ENCODE measurements at regions not wholly inside any gene's neighbourhood (a gene's known extent, or its start where the extent isn't known, plus 50 kb on each side); places are given as distances from the start of the nearest gene placed in this dataset.
"Not testable (repeated sequence)": the region's sequence is repeated elsewhere in the genome, so short reads cannot be mapped to it uniquely, and the experiment has no call there.

DNA sequence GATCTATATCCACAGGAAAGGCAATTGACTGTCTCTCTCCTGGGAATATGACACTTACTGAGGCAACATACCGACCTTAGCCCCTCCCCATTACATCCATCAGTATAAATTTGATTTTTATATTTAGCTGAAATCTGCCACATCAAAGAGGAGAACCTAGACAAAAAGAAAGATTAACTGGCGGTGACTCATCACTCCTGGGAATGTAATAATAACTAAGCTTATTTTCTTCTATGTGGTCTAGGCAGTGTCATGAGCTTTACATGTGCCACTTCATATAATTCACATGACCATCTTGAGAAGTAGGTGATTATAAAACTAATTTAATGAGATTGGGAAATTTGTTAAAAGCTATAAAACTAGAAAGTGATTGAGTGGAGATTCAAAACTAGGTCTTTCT, 520.0 kb upstream of the HS3ST5 start:
- Mint-ChIP-seq H3K4me1 (no peaks in the 10 kb centered on the region), H3K36me3 (ENCODE audit: low read depth) (no peaks in the 10 kb centered on the region), H3K27ac (no peak overlapping the region), H3K9me3 (ENCODE audit: low read depth) (peaks cover 8% of the 10 kb centered on the region), H3K4me3 (no peak overlapping the region), H3K27me3 (no peaks in the 10 kb centered on the region)
- POLR2A ChIA-PET: no interaction called here
- CTCF ChIA-PET: interaction anchor here (0.6 kb wide), 1 partner anchor 14 kb away, joined by 3 read pairs; no protein-coding TSS in a partner anchor
- intact Hi-C loops (cut with DNase I, micrococcal nuclease): no loop called here
- no peak for ATAC-seq
- DNase-seq: no peak

DNA sequence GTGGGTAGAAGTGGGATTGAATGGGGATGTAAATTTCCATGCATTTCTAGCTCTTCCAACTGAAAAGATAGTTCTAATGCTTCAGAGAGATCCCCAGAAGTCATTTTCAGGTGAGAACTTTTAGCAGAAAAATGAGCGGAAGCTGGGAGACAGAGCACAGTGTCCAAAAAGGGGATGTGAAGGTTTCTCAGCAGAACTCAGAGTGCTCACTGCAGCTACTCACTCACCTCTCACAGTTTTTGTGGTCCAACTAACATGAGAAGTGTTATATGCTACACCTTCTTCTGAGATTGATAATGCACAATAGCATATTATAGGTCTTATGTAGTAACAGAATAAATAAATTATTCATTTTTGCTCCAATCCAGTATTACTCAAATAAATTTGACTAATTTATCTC, 519.2 kb upstream of the HS3ST5 start:
- POLR2A ChIA-PET: interaction anchor here (0.6 kb wide), 1 partner anchor 293 kb away, joined by 3 read pairs; no protein-coding TSS in a partner anchor

DNA sequence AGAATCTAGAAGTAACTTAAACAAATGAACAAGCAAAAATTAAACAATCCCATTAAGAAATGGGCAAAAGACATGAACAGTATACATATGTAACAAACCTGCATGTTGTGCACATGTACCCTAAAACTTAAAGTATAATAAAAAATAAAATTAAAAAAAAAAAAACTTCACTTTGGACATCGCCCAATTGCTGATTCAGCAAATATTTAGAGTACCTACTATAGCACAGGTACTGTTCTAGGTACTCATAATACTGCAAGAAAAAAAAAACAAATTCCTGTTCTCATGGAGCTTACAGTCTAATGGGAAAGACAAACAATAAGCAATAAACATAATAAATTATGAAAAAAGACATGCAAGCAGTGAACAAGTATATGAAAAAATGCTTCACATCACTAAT, 501.5 kb upstream of the HS3ST5 start:
- ATAC-seq (no peak), DNase-seq (no peak)
- H3K27ac Mint-ChIP-seq: no peak overlapping the region
- ChIA-PET CTCF (no interaction called here), POLR2A (interaction anchor here (0.7 kb wide), 1 partner anchor 8 kb away, joined by 4 read pairs; no protein-coding TSS in a partner anchor)
- no peaks in the 10 kb centered on the region for H3K27me3 Mint-ChIP-seq
- H3K4me3 Mint-ChIP-seq: no peak overlapping the region
- H3K4me1 Mint-ChIP-seq: no peaks in the 10 kb centered on the region
- H3K36me3 Mint-ChIP-seq (ENCODE audit: low read depth): no peaks in the 10 kb centered on the region
- peaks cover 7% of the 10 kb centered on the region for H3K9me3 Mint-ChIP-seq (ENCODE audit: low read depth)
- intact Hi-C loops (cut with DNase I, micrococcal nuclease): no loop called here

More for the DNA sequence above, 519.2 kb upstream of the HS3ST5 start:
- intact Hi-C loops (cut with DNase I, micrococcal nuclease): no loop called here
- Mint-ChIP-seq H3K27me3 (no peaks in the 10 kb centered on the region), H3K36me3 (ENCODE audit: low read depth) (no peaks in the 10 kb centered on the region), H3K4me1 (no peaks in the 10 kb centered on the region), H3K27ac (no peak overlapping the region), H3K9me3 (ENCODE audit: low read depth) (peaks cover 10% of the 10 kb centered on the region), H3K4me3 (no peak overlapping the region)
- DNase-seq: no peak
- ATAC-seq: no peak
- CTCF ChIA-PET: no interaction called here

- DNase-seq (no peak), ATAC-seq (no peak)
- intact Hi-C loops (cut with DNase I, micrococcal nuclease): no loop called here
- H3K4me1 Mint-ChIP-seq: no peaks in the 10 kb centered on the region
- ChIA-PET POLR2A (no interaction called here), CTCF (interaction anchor here (0.7 to 0.8 kb wide), 2 partner anchors 295 to 1338 kb away, joined by 3 read pairs; no protein-coding TSS in a partner anchor)
- no peaks in the 10 kb centered on the region for H3K27me3 Mint-ChIP-seq
- no peak overlapping the region for H3K27ac Mint-ChIP-seq
- peaks cover 1% of the 10 kb centered on the region for H3K9me3 Mint-ChIP-seq (ENCODE audit: low read depth)
- H3K36me3 Mint-ChIP-seq (ENCODE audit: low read depth): no peaks in the 10 kb centered on the region
- no peak overlapping the region for H3K4me3 Mint-ChIP-seq
Observed at GRCh38 chr6:114839019-114839418, 496.2 kb upstream of the HS3ST5 start.

DNA sequence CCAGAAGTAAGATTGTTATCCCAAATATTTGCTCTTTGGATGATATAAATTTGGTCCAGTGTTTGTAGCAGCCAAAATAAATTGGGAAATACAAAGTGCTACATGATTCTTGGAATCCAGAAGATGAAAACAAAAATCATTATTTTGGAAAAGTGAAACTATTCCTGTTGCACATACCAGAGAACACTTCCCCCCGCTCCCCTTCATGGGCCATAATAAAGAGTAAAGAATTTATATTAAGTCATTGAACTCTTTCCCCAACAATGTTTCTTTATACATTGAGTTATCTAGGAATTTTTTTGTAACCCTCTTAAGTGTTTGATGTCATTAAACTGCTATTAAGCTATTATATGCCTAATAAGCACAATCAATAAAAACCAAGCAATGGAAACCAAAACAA, 490.4 kb upstream of the HS3ST5 start:
- ChIA-PET CTCF (no interaction called here), POLR2A (no interaction called here)
- ATAC-seq: no peak

GRCh38 chr6:114830515-114830914, 487.7 kb upstream of the HS3ST5 start:
- CTCF ChIA-PET: no interaction called here
- POLR2A ChIA-PET: no interaction called here
- no peak overlapping the region for H3K27ac Mint-ChIP-seq

More for the DNA sequence above, 490.4 kb upstream of the HS3ST5 start:
- intact Hi-C loops (cut with DNase I, micrococcal nuclease): no loop called here
- Mint-ChIP-seq H3K9me3 (ENCODE audit: low read depth) (peaks cover 4% of the 10 kb centered on the region), H3K27ac (no peak overlapping the region), H3K4me1 (no peaks in the 10 kb centered on the region), H3K4me3 (no peak overlapping the region), H3K27me3 (no peaks in the 10 kb centered on the region), H3K36me3 (ENCODE audit: low read depth) (no peaks in the 10 kb centered on the region)
- DNase-seq: no peak

DNA sequence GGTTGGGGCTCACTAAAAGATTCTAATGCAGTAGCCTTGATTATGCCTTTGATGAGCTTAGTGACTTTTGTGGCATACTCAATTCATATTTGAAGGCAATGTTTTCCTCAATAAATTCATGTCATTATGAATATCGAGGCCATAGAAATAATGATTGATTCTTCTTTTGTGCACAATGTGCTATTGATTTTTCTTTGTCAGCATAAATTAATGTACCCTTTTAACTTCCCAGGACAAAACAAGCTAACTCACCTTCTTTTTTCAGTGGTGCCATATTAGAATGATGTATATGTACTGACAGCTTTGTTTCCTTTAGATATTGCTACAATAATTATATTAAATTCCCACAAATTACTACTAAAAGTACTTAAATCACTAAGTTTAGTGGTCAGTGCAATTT, 484.3 kb upstream of the HS3ST5 start:
- POLR2A ChIA-PET: no interaction called here
- H3K36me3 Mint-ChIP-seq (ENCODE audit: low read depth): no peaks in the 10 kb centered on the region
- no peak for ATAC-seq

More at GRCh38 chr6:114830515-114830914, 487.7 kb upstream of the HS3ST5 start:
- Mint-ChIP-seq H3K4me1 (no peaks in the 10 kb centered on the region), H3K27me3 (no peaks in the 10 kb centered on the region), H3K36me3 (ENCODE audit: low read depth) (no peaks in the 10 kb centered on the region), H3K9me3 (ENCODE audit: low read depth) (peaks cover 4% of the 10 kb centered on the region), H3K4me3 (no peak overlapping the region)
- DNase-seq (no peak), ATAC-seq (no peak)
- intact Hi-C loops (cut with DNase I, micrococcal nuclease): no loop called here

GRCh38 chr6:114824409-114824808, 481.6 kb upstream of the HS3ST5 start:
- H3K27me3 Mint-ChIP-seq: no peaks in the 10 kb centered on the region
- ATAC-seq (no peak), DNase-seq (no peak)
- CTCF ChIA-PET: no interaction called here
- intact Hi-C loops (cut with DNase I, micrococcal nuclease): no loop called here
- H3K27ac Mint-ChIP-seq: no peak overlapping the region
- H3K36me3 Mint-ChIP-seq (ENCODE audit: low read depth): no peaks in the 10 kb centered on the region
- no peak overlapping the region for H3K4me3 Mint-ChIP-seq
- POLR2A ChIA-PET: no interaction called here
- no peaks in the 10 kb centered on the region for H3K4me1 Mint-ChIP-seq
- peaks cover 3% of the 10 kb centered on the region for H3K9me3 Mint-ChIP-seq (ENCODE audit: low read depth)

More for the DNA sequence above, 484.3 kb upstream of the HS3ST5 start:
- H3K27me3 Mint-ChIP-seq: no peaks in the 10 kb centered on the region
- CTCF ChIA-PET: no interaction called here
- no peaks in the 10 kb centered on the region for H3K4me1 Mint-ChIP-seq
- DNase-seq: no peak
- peaks cover 4% of the 10 kb centered on the region for H3K9me3 Mint-ChIP-seq (ENCODE audit: low read depth)
- no peak overlapping the region for H3K27ac Mint-ChIP-seq
- intact Hi-C loops (cut with DNase I, micrococcal nuclease): no loop called here
- no peak overlapping the region for H3K4me3 Mint-ChIP-seq

DNA sequence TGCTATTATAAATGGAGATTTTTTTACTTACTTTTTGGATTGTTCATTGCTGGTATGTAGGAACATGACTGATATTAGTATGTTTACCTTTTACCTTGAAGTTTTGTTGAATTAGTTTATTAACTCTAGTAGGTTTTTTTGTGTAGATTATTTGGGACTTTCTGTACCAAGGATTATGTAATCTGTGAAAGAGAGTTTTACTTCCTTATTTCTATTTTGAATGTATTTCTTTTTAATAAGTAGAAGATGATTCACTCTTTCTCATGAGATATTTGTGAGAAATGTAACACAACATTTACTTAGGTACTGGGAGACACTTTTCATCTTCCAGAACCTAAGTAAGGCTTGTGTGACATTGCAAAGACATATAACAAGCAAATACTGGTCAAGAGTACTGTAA, 473.9 kb upstream of the HS3ST5 start:
- DNase-seq (no peak), ATAC-seq (no peak)
- CTCF ChIA-PET: no interaction called here
- H3K9me3 Mint-ChIP-seq (ENCODE audit: low read depth): peaks cover 10% of the 10 kb centered on the region
- no peaks in the 10 kb centered on the region for H3K4me1 Mint-ChIP-seq
- no peak overlapping the region for H3K4me3 Mint-ChIP-seq
- H3K27ac Mint-ChIP-seq: no peak overlapping the region
- H3K27me3 Mint-ChIP-seq: no peaks in the 10 kb centered on the region
- intact Hi-C loops (cut with DNase I, micrococcal nuclease): no loop called here
- POLR2A ChIA-PET: no interaction called here
- no peaks in the 10 kb centered on the region for H3K36me3 Mint-ChIP-seq (ENCODE audit: low read depth)

DNA sequence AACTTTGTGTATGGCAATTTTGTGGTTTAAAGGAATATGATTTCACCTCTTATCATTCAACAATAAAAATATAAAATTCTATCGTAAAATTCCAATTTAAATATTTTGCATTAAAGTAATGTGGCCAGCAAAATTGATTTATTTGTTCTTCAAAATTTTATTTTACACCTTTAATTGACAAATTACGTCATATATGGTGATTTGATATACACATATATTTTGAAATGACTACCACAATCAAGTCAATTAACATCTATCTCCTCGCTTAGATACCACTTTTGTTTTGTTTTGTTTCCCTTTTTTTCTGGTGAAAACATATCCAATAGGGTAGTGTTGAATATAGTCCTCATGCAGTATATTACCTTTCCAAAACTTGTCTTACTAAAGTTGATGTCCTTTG, 467.6 kb upstream of the HS3ST5 start:
- H3K4me1 Mint-ChIP-seq: no peaks in the 10 kb centered on the region
- H3K4me3 Mint-ChIP-seq: no peak overlapping the region
- no peaks in the 10 kb centered on the region for H3K27me3 Mint-ChIP-seq
- no peak overlapping the region for H3K27ac Mint-ChIP-seq
- intact Hi-C loops (cut with DNase I, micrococcal nuclease): no loop called here
- ChIA-PET CTCF (no interaction called here), POLR2A (no interaction called here)
- ATAC-seq (no peak), DNase-seq (no peak)
- H3K36me3 Mint-ChIP-seq (ENCODE audit: low read depth): no peaks in the 10 kb centered on the region
- peaks cover 14% of the 10 kb centered on the region for H3K9me3 Mint-ChIP-seq (ENCODE audit: low read depth)

- H3K27me3 Mint-ChIP-seq; ATAC-seq; POLR2A ChIA-PET; DNase-seq; H3K9me3 Mint-ChIP-seq (ENCODE audit: low read depth); H3K36me3 Mint-ChIP-seq (ENCODE audit: low read depth); H3K4me3 Mint-ChIP-seq; H3K4me1 Mint-ChIP-seq; H3K27ac Mint-ChIP-seq; intact Hi-C loops (cut with DNase I, micrococcal nuclease); CTCF ChIA-PET: not testable (repeated sequence)
Observed at GRCh38 chr6:114805426-114805825, 462.6 kb upstream of the HS3ST5 start.

- Mint-ChIP-seq H3K36me3 (ENCODE audit: low read depth) (no peaks in the 10 kb centered on the region), H3K4me1 (no peaks in the 10 kb centered on the region), H3K27ac (no peak overlapping the region), H3K27me3 (no peaks in the 10 kb centered on the region), H3K9me3 (ENCODE audit: low read depth) (peaks cover 4% of the 10 kb centered on the region), H3K4me3 (no peak overlapping the region)
- intact Hi-C loops (cut with DNase I, micrococcal nuclease): no loop called here
- no peak for ATAC-seq
- ChIA-PET POLR2A (no interaction called here), CTCF (no interaction called here)
- DNase-seq: no peak
Observed at GRCh38 chr6:114796576-114796975, 453.8 kb upstream of the HS3ST5 start.

DNA sequence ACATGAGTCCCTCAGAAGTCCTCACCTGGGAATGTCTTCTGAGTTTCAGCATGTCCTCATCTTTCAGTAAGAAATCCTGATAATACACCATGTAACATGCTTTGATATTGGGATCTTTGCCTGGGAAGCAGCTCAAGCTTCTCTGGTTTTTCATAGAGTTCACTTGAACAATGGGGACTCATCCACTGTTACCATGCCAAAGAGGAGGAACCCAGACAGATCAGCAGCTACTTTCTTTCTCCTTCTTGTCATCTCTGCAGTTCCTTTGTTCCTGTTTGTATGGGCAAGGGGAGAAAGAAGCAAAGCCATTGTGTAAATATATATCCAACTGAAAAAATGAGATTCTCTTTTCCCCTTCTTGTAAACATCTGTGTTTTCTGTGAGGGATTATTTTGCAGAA, 450.6 kb upstream of the HS3ST5 start:
- Mint-ChIP-seq H3K4me1 (no peaks in the 10 kb centered on the region), H3K9me3 (ENCODE audit: low read depth) (peaks cover 2% of the 10 kb centered on the region), H3K27me3 (no peaks in the 10 kb centered on the region), H3K36me3 (ENCODE audit: low read depth) (no peaks in the 10 kb centered on the region), H3K27ac (no peak overlapping the region), H3K4me3 (no peak overlapping the region)
- ATAC-seq: no peak
- intact Hi-C loops (cut with DNase I, micrococcal nuclease): no loop called here
- ChIA-PET CTCF (no interaction called here), POLR2A (interaction anchor here (0.7 kb wide), 1 partner anchor 43 kb away, joined by 3 read pairs; no protein-coding TSS in a partner anchor)
- no peak for DNase-seq
